K562 (cell line): ENCODE measurements at regions not wholly inside any gene's neighbourhood (a gene's known extent, or its start where the extent isn't known, plus 50 kb on each side); places are given as distances from the start of the nearest gene placed in this dataset.
"Not testable (repeated sequence)": the region's sequence is repeated elsewhere in the genome, so short reads cannot be mapped to it uniquely, and the experiment has no call there.

Source experiments
- ATAC-seq: fragments of 200-7000 bp; cut with Tn5 transposase; 3 replicates; pipeline ENCODE4 v1.9.1; 2020; ENCODE audit warnings: moderate library complexity
- BruUV-seq: library from RNA; stranded (reverse); fragments of 400-500 nt; replicated peaks from 2 replicates; lab custom pipeline; 2021; lab: Mats Ljungman, UMichigan
- CTCF ChIA-PET: fragments of 300-600 bp; formaldehyde crosslinking; extraction: SDS; loops from one replicate; lab custom pipeline; 2021; ENCODE audit warnings: low intra/inter-chr PET ratio; lab: Yijun Ruan, JAX
- POLR2A ChIA-PET: fragments of 300-600, 350-650 bp; sonication (Branson Sonifier 250); formaldehyde crosslinking; extraction: SDS; loops from one replicate; lab custom pipeline; 2021; ENCODE audit warnings: antibody characterized with exemption, inconsistent platforms; lab: Yijun Ruan, JAX
- DNase-seq, 4 experiments: peaks; one replicate each; pipeline versions ENCODE4 v3.0.0 to v3.0.0-alpha.2; 2011 to 2018; ENCODE audit warnings: low spot score in 3 of 4, mixed read lengths in 3 of 4; ENCODE audit errors: extremely low read depth in 1 of 4
- FAIRE-seq: peaks from 2 replicates; lab custom pipeline; 2011; peaks lifted over from hg19 to GRCh38; lab: Jason Lieb, UNC
- H2AFZ ChIP-seq: 2 replicates; pipeline ENCODE4 v1.6.0; 2011; ENCODE audit warnings: low read depth, low read length, control low read depth, inconsistent platforms
- H3K27ac ChIP-seq: fragments of 200-600 bp; 3 replicates; pipeline ENCODE4 v1.8.0; 2011; ENCODE audit warnings: low read depth, mild to moderate bottlenecking, control low read depth, inconsistent platforms, low read length, moderate library complexity, mixed read lengths; ENCODE audit errors: extremely low read depth
- H3K27me3 ChIP-seq, 2 experiments: fragments of 300-600 bp in 1 of 2; 2 replicates in 1 of 2; 3 replicates in 1 of 2; pipeline versions ENCODE4 v1.6.0 to v1.8.0; 2011; ENCODE audit warnings: inconsistent platforms in 2 of 2, low read length in 2 of 2, mild to moderate bottlenecking in 1 of 2, mixed read lengths in 1 of 2, moderate library complexity in 1 of 2; ENCODE audit not compliant: control insufficient read depth in 2 of 2, insufficient read depth in 2 of 2
- H3K36me3 ChIP-seq: fragments of 300-600 bp; 3 replicates; pipeline ENCODE4 v1.8.0; 2011; ENCODE audit warnings: mild to moderate bottlenecking, low read length, inconsistent platforms; ENCODE audit not compliant: control insufficient read depth, insufficient read depth
- H3K4me1 ChIP-seq, 2 experiments: fragments of 200-600 bp in 1 of 2; replicated peaks in 1 of 2; 2 replicates in 1 of 2; 3 replicates in 1 of 2; pipeline versions ENCODE4 v1.5.1 to v1.8.0; 2011; ENCODE audit warnings: inconsistent platforms in 2 of 2, low read length in 2 of 2, mild to moderate bottlenecking in 1 of 2, mixed read lengths in 1 of 2, moderate library complexity in 1 of 2; ENCODE audit not compliant: control insufficient read depth in 2 of 2, insufficient read depth in 2 of 2
- H3K4me2 ChIP-seq: 2 replicates; pipeline ENCODE4 v1.6.1; 2011; ENCODE audit warnings: low read length, control low read depth, inconsistent platforms, mixed read lengths; ENCODE audit not compliant: insufficient read depth
- H3K4me3 ChIP-seq: fragments of 200-600 bp; sonication (generic), shearing (Covaris generic); 2 replicates; pipeline ENCODE4 v1.5.1; 2016; ENCODE audit warnings: control low read depth, inconsistent platforms
- H3K79me2 ChIP-seq: fragments of 200-600 bp; 3 replicates; pipeline ENCODE4 v1.8.0; 2011; ENCODE audit warnings: low read length, inconsistent platforms; ENCODE audit not compliant: control insufficient read depth, insufficient read depth
- H3K9ac ChIP-seq, 2 experiments: 2 replicates each; pipeline versions ENCODE4 v1.6.0 to v1.6.1; 2011; ENCODE audit warnings: low read depth in 2 of 2, low read length in 2 of 2, control low read depth in 1 of 2, inconsistent platforms in 1 of 2, mild to moderate bottlenecking in 1 of 2, mixed read lengths in 1 of 2; ENCODE audit not compliant: insufficient read depth in 1 of 2
- H3K9me1 ChIP-seq: one replicate; pipeline ENCODE4 v1.6.0; 2011; ENCODE audit warnings: inconsistent platforms, mild to moderate bottlenecking, low read length, moderate library complexity; ENCODE audit not compliant: control insufficient read depth, insufficient read depth
- H3K9me3 ChIP-seq: replicated peaks from 2 replicates; pipeline ENCODE4 v1.5.1; 2011; ENCODE audit warnings: low read depth, low read length, inconsistent platforms; ENCODE audit not compliant: control insufficient read depth, insufficient read depth
- H4K20me1 ChIP-seq: replicated peaks from 2 replicates; pipeline ENCODE4 v1.6.1; 2011; ENCODE audit warnings: low read length, inconsistent platforms, mixed read lengths; ENCODE audit not compliant: control insufficient read depth, insufficient read depth
- WGBS: fragments of 100-300 bp; shearing (Covaris generic); methylation state at CpG from one replicate; pipeline ENCODE4 v1.1.6; 2016; ENCODE audit warnings: low coverage, mixed read lengths; ENCODE audit not compliant: insufficient coverage; ENCODE audit errors: missing lambda C conversion rate; 5-methylcytosine and 5-hydroxymethylcytosine counted together
- in situ Hi-C: fragments of 300-500 bp; cut with MboI; formaldehyde crosslinking; loops from 4 replicates; pipeline ENCODE4 v1.15.0; 2018; ENCODE audit warnings: inconsistent platforms, mixed read lengths
- intact Hi-C: fragments of 100-400 bp; cut with micrococcal nuclease; formaldehyde crosslinking; loops from 2 replicates; pipeline ENCODE4 v1.14.2; 2022

DNA sequence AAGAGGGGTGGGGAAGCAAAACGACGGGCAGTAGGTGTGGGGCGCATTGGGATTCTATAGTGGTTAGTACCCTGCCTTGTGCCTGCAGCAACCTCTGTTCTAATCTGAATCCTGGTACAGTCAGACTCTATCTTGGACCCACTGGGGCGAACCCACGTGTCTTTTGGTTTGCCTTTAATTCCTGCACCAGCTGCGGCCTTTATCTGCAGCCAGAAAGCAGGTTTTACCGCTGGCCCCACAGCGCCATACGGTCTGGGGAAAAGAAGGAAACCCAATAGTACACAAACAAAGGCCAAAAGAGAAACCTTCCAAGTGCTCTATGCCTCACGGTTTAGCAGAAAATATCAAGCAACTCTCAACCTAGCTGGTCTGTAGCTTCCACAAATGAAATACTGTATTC is 118.2 kb downstream of the PPIAL4A start:
- POLR2A ChIA-PET, H3K4me3 ChIP-seq, ATAC-seq, H3K9me3 ChIP-seq, H3K9ac ChIP-seq, intact Hi-C loops, in situ Hi-C loops, H3K9me1 ChIP-seq, H2AFZ ChIP-seq, H3K4me1 ChIP-seq, H3K79me2 ChIP-seq, H3K27ac ChIP-seq, FAIRE-seq, DNase-seq, BruUV-seq, H3K27me3 ChIP-seq, H3K36me3 ChIP-seq, CTCF ChIA-PET, H4K20me1 ChIP-seq, H3K4me2 ChIP-seq: not testable (repeated sequence)
- whole genome bisulfite sequencing: 49% methylated on average over 7 of the region's 10 CpGs

DNA sequence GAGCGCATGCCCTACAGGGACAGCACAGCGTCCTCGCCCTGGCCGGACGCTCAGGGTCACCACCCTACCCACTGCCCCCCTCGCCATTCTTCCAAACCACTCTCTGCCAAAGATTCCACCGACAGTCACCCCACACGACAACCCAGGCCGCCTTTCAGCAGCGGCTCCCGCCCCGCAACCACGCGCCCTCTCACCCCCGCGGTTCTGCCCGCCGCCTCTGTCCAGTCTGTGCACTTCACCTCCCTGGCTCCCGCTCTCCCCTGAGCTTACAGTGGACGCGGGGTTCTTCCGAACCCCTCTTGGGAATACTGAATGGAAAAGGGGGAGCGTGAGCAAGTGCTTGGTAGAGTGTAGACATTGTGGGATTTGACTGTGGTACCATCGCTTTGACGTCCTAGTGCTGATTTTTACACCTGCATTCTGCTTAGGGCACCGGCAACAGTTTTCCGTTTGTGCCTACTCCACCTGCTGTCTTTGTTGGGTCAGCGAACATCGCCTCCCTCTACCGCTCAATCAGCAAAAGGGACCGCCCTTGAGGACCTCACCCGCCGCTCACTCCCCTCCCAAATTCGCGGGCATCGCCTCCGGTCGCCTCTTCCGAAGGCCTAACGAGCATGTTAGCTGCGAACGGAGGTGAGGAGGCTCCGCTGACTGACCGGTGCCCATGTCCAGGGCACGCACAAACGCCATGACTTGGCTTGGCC is 119.1 kb downstream of the PPIAL4A start:
- POLR2A ChIA-PET, H3K36me3 ChIP-seq, H3K27ac ChIP-seq, H3K4me1 ChIP-seq, H3K4me2 ChIP-seq, H3K27me3 ChIP-seq, in situ Hi-C loops, FAIRE-seq, CTCF ChIA-PET, H3K9me3 ChIP-seq, BruUV-seq, H3K9me1 ChIP-seq, H3K9ac ChIP-seq, DNase-seq, H3K4me3 ChIP-seq, H4K20me1 ChIP-seq, intact Hi-C loops, H2AFZ ChIP-seq, ATAC-seq, H3K79me2 ChIP-seq: not testable (repeated sequence)
- WGBS: 77% methylated on average over 23 of the region's 46 CpGs

DNA sequence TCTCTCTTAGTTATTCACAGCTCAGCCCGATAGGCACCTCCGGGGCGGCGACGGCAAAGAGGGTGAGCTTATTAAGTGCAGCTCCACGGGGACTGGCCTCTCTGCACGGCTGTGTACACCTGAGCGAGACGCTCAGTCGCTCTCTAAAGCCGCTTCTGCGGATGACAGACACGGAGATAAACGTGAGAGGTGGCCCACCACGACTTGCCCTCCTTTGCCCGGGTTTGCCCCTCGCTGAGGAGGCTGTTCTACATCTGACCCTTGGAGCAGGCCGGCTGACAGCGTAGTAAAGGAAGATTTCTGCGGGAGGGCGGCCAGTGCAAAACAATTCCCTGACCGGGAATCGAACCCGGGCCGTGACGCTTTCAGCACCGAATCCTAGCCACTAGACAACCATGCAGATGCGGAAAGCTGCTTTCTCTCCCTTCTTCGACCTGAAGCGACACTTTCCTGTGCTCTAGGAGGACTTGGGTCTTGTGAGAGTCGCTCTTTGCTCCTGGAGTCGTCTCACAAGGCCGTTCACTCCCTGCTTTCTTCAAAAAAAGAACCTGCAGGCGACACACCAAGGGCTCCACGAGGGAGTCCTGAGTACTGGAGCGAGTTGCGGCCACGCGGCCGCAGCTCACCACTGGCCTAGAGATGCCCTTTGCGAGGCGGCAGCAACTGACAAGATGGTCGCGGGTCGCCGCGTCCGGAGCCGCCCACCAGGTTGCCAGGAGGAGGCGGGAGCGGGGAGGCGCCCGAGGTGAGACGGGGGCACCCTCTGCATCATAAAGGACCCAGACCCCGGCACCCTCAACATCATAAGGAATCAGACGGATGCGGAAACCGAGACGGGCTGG is 119.9 kb downstream of the PPIAL4A start:
- in situ Hi-C loops, FAIRE-seq, H3K9ac ChIP-seq, H3K4me3 ChIP-seq, H3K4me2 ChIP-seq, H2AFZ ChIP-seq, BruUV-seq, H3K9me3 ChIP-seq, H3K36me3 ChIP-seq, H3K4me1 ChIP-seq, H3K27me3 ChIP-seq, CTCF ChIA-PET, ATAC-seq, H3K9me1 ChIP-seq, intact Hi-C loops, H4K20me1 ChIP-seq, POLR2A ChIA-PET, H3K79me2 ChIP-seq, H3K27ac ChIP-seq: not testable (repeated sequence)
- WGBS: 62% methylated on average over 21 of the region's 59 CpGs
- DNase-seq: peak in 1 of 4 experiments; percentile 0
